ENCODE measurements at regions not wholly inside any gene's neighbourhood (a gene's known extent, or its start where the extent isn't known, plus 50 kb on each side); places are given as distances from the start of the nearest gene placed in this dataset.

DNA sequence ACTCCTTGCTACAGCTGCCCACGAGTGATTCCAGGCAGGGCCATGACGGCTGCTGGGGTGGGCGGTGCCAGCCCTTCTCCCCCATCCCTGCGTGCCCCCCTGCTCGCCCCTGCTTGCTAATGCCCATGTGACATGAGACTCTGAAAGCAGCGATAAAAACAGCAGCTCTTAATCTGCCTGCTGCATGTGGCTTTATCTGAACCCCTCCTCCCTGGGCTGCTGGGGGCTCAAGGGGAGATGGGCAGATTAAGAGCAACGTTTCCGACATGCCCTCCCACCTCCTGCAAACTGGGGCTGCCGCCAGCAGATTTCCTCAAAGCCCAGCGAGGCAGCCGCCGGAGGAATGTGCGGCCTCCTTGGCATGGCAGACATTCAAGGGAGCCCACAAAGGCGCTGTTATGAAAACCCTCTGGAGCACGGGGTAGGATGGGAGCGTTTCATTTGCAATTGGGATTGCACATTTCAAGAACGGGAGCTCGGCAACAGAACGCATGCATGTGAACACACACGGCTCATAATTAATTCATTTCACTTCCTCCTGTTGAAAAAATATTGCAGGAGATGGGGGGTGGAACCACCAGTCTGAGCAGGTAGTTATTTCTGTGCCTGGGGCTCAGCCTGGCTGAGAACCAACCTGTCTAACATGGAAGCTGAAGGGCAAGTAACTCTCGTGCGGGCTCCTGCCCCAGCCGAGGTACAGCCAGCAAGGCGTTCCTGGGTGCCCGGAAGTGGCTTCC, 504.2 kb upstream of the PROK2 start:
- TF ChIP-seq, protein P1, sequence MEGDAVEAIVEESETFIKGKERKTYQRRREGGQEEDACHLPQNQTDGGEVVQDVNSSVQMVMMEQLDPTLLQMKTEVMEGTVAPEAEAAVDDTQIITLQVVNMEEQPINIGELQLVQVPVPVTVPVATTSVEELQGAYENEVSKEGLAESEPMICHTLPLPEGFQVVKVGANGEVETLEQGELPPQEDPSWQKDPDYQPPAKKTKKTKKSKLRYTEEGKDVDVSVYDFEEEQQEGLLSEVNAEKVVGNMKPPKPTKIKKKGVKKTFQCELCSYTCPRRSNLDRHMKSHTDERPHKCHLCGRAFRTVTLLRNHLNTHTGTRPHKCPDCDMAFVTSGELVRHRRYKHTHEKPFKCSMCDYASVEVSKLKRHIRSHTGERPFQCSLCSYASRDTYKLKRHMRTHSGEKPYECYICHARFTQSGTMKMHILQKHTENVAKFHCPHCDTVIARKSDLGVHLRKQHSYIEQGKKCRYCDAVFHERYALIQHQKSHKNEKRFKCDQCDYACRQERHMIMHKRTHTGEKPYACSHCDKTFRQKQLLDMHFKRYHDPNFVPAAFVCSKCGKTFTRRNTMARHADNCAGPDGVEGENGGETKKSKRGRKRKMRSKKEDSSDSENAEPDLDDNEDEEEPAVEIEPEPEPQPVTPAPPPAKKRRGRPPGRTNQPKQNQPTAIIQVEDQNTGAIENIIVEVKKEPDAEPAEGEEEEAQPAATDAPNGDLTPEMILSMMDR (conservative IDR thresholded peaks at IDR 0.05; ENCODE audit: low read depth), result no peak
- H3K27ac ChIP-seq, result peak overlapping the region; percentile 71
- no peak for DNase-seq (ENCODE audit: low spot score)
- ChIA-PET POLR2A (ENCODE audit: low non-redundant PET) (no interaction called here), CTCF (interaction anchor here (0.6 kb wide), 1 partner anchor 224 kb away, joined by 3 read pairs; no protein-coding TSS in a partner anchor)

DNA sequence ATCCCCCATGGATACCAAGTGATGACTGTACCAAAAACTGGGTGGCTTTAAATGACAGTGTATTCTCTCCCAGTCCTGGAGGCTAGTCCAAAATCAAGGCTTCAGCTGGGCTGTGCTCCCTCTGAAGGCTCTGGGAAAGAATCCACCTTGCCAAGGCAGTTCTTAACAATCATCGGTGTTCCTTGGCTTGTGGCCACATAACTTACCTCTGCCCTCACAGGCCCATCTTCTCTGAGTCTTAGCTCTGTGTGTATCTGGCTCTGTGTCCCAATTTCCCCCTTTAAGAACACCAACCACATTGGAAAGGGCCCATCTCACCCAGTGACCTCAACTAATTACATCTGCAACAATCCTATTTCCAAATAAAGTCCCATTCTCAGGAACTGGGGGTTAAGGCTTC, 503.0 kb upstream of the PROK2 start:
- ChIA-PET CTCF (no interaction called here), POLR2A (ENCODE audit: low non-redundant PET) (no interaction called here)
- DNase-seq (ENCODE audit: low spot score), result no peak
- TF ChIP-seq, protein P1 (conservative IDR thresholded peaks at IDR 0.05; ENCODE audit: low read depth), result no peak
- peak overlapping the region; percentile 71; the same call in 1 of the 2 replicates for H3K27ac ChIP-seq

DNA sequence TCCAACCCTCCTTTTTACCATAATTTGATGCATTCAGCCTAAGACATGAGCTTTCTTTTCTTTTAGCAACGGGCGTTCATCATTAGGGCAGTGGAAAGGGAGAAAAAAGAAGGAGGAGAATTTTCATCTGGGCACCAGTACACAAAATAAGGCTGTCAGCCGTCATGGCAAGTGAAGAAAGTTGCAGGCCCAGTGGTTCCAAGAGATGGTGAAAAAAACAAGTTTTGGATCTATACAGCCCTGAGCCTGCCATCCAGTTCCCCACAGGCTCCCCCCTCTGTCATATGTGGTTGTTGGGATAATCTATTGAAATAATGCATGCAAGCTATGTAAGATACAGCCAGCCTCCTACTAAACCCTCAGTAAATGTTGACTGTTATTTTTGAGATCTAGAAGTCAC, 500.6 kb upstream of the PROK2 start:
- DNase-seq (ENCODE audit: low spot score), result no peak
- H3K27ac ChIP-seq, result no peak overlapping the region
- ChIA-PET POLR2A (ENCODE audit: low non-redundant PET) (no interaction called here), CTCF (no interaction called here)
- TF ChIP-seq, protein P1 (conservative IDR thresholded peaks at IDR 0.05; ENCODE audit: low read depth), result no peak

- CTCF ChIA-PET, result no interaction called here
- POLR2A ChIA-PET (ENCODE audit: low non-redundant PET), result no interaction called here
- TF ChIP-seq, protein P1 (conservative IDR thresholded peaks at IDR 0.05; ENCODE audit: low read depth), result no peak
- H3K27ac ChIP-seq, result no peak overlapping the region
- DNase-seq (ENCODE audit: low spot score), result no peak
Measured at GRCh38 chr3:72284471-72284870, 499.5 kb upstream of the PROK2 start.

DNA sequence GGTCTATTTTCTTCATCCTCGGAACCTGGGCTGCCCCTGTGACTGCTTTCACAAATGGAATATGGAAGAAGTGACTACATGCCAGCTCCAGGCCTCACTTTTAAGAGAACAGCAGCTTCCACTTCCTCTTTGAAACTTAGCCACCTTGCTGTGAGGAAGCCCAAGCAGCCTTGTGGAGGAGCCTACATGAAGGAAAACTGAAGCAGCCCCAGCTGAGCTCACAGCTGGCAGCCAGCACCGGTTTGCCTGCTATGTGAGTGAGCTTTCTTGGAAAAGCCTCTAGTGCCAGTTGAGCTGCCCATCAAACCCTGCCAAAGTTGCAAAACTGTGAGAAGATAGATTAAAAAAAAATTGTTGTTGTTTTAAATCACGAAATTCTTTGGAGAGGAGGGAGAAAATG, 498.0 kb upstream of the PROK2 start:
- no peak overlapping the region for H3K27ac ChIP-seq
- DNase-seq (ENCODE audit: low spot score), result no peak
- TF ChIP-seq, protein P1 (conservative IDR thresholded peaks at IDR 0.05; ENCODE audit: low read depth), result no peak
- ChIA-PET CTCF (no interaction called here), POLR2A (ENCODE audit: low non-redundant PET) (no interaction called here)

DNA sequence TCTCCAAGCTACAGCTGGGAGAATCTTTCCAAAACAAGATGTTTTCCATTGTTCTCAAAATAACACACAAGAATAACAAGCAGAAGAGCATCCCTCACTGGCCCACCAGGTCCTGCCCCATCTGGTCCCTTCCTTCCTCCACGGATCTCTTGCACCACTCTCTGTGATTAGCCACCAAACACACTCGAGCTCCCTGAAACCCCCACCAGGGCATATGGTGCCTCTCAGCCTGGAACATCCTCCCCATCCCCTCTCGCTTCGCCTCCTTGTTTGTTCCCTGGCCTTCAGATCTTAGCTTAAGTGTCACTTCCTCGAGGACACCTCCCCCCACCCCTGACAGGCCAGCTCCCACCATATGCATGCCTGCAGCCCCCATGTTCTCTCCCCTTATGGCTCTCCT, 496.6 kb upstream of the PROK2 start:
- DNase-seq (ENCODE audit: low spot score), result no peak
- ChIA-PET CTCF (no interaction called here), POLR2A (ENCODE audit: low non-redundant PET) (no interaction called here)
- TF ChIP-seq, protein P1 (conservative IDR thresholded peaks at IDR 0.05; ENCODE audit: low read depth), result no peak
- no peak overlapping the region for H3K27ac ChIP-seq
